A549 (cell line): ENCODE measurements at regions not wholly inside any gene's neighbourhood (a gene's known extent, or its start where the extent isn't known, plus 50 kb on each side); places are given as distances from the start of the nearest gene placed in this dataset.

Experiments used
- ATAC-seq, 2 experiments: fragments of 200-7000 bp in 1 of 2; fragments of >200 bp in 1 of 2; cut with Nextera tagmentation in 1 of 2; cut with Tn5 transposase in 1 of 2; 3 replicates each; pipeline versions ENCODE4 v1.8.0 to v1.9.1; 2018 to 2020; ENCODE audit warnings: mild to moderate bottlenecking in 1 of 2, moderate library complexity in 1 of 2
- CTCF ChIA-PET: fragments of 300-600 bp; sonication (Branson Sonifier 250); formaldehyde crosslinking; extraction: SDS; loops from one replicate; lab custom pipeline; 2021; ENCODE audit warnings: antibody characterized with exemption, inconsistent platforms; lab: Yijun Ruan, JAX
- POLR2A ChIA-PET: fragments of 350-600 bp; formaldehyde crosslinking; extraction: SDS; loops from one replicate; lab custom pipeline; 2021; ENCODE audit warnings: antibody characterized with exemption, inconsistent platforms; lab: Yijun Ruan, JAX
- DNase-seq, 2 experiments: peaks; one replicate each; pipeline versions ENCODE4 v3.0.0 to v3.0.0-alpha.2; 2011 to 2016; ENCODE audit warnings: low read depth in 1 of 2, low spot score in 1 of 2
- FAIRE-seq: peaks from 2 replicates; lab custom pipeline; 2011; peaks lifted over from hg19 to GRCh38; lab: Jason Lieb, UNC
- H3K27ac ChIP-seq, 2 experiments: fragments of >200 bp; sonication (Bioruptor Twin); formaldehyde crosslinking; 3 replicates each; pipeline ENCODE4 v1.5.1; 2016 to 2017
- H3K4me1 ChIP-seq: fragments of >200 bp; sonication (Bioruptor Twin); formaldehyde crosslinking; 3 replicates; pipeline ENCODE4 v1.6.1; 2016
- H3K4me2 ChIP-seq: fragments of >200 bp; sonication (Bioruptor Twin); formaldehyde crosslinking; 3 replicates; pipeline ENCODE4 v1.6.1; 2016
- H3K4me3 ChIP-seq: fragments of >200 bp; sonication (Bioruptor Twin); formaldehyde crosslinking; 3 replicates; pipeline ENCODE4 v1.5.1; 2016
- H3K9me3 ChIP-seq: fragments of >200 bp; sonication (Bioruptor Twin); formaldehyde crosslinking; 3 replicates; pipeline ENCODE4 v1.6.1; 2016
- ATOH8 ChIP-seq: fragments of 250-450 bp; sonication (Bioruptor Pico); IDR thresholded peaks from 2 replicates; pipeline ENCODE4 v1.5.0; 2020; ENCODE audit warnings: low read depth, mild to moderate bottlenecking, moderate library complexity
- BCL3 ChIP-seq: fragments of >200 bp; sonication (Bioruptor Twin); formaldehyde crosslinking; IDR thresholded peaks from 3 replicates; pipeline ENCODE4 v1.6.1; 2016
- CHD4 ChIP-seq: fragments of 200-600 bp; sonication (generic); IDR thresholded peaks from 2 replicates; pipeline ENCODE4 v1.6.1; 2016; ENCODE audit warnings: antibody characterized with exemption, mild to moderate bottlenecking, borderline replicate concordance
- EHF ChIP-seq: fragments of 250-450 bp; sonication (Bioruptor Pico); IDR thresholded peaks from 2 replicates; pipeline ENCODE4 v1.5.0; 2020; ENCODE audit warnings: mild to moderate bottlenecking
- EP300 ChIP-seq, 2 experiments: fragments of >200 bp; sonication (Bioruptor Twin); formaldehyde crosslinking; IDR thresholded peaks; 2 replicates in 1 of 2; 3 replicates in 1 of 2; pipeline ENCODE4 v1.6.1; 2016 to 2017
- ESRRA ChIP-seq: fragments of 150-350 bp; IDR thresholded peaks from 2 replicates; pipeline ENCODE4 v1.6.1; 2014; ENCODE audit warnings: mild to moderate bottlenecking, low read length, borderline replicate concordance
- GATA3 ChIP-seq: IDR thresholded peaks from 2 replicates; pipeline ENCODE4 v1.6.1; 2012; ENCODE audit warnings: borderline replicate concordance
- HOXA7 ChIP-seq: fragments of 250-450 bp; sonication (Bioruptor Pico); IDR thresholded peaks from 2 replicates; pipeline ENCODE4 v1.5.0; 2020; ENCODE audit warnings: mild to moderate bottlenecking, moderate library complexity
- HOXB13 ChIP-seq: fragments of 250-450 bp; sonication (Bioruptor Pico); IDR thresholded peaks from 2 replicates; pipeline ENCODE4 v1.5.0; 2020; ENCODE audit warnings: low read depth, mild to moderate bottlenecking, moderate library complexity
- JUN ChIP-seq, 2 experiments: fragments of >200 bp; sonication (Bioruptor Twin); formaldehyde crosslinking; IDR thresholded peaks; 2 replicates in 1 of 2; 3 replicates in 1 of 2; pipeline ENCODE4 v1.6.1; 2016 to 2017
- KDM5A ChIP-seq: fragments of 200-600 bp; sonication (generic); IDR thresholded peaks from 2 replicates; pipeline ENCODE4 v1.6.1; 2016; ENCODE audit warnings: antibody characterized with exemption, mild to moderate bottlenecking
- MAX ChIP-seq: IDR thresholded peaks from 2 replicates; pipeline ENCODE4 v1.6.1; 2012
- NPAS2 ChIP-seq: fragments of 250-450 bp; sonication (Bioruptor Pico); IDR thresholded peaks from 2 replicates; pipeline ENCODE4 v1.8.0; 2022; ENCODE audit warnings: mild to moderate bottlenecking, moderate library complexity, borderline replicate concordance
- RAD21 ChIP-seq, 2 experiments: fragments of >200 bp in 1 of 2; sonication (Bioruptor Twin) in 1 of 2; formaldehyde crosslinking in 1 of 2; IDR thresholded peaks in 1 of 2; conservative IDR thresholded peaks in 1 of 2; 2 replicates in 1 of 2; 3 replicates in 1 of 2; pipeline ENCODE4 v1.6.1; 2012 to 2018; ENCODE audit warnings: inconsistent platforms in 1 of 2
- RARB ChIP-seq: fragments of 250-450 bp; sonication (Bioruptor Pico); IDR thresholded peaks from 2 replicates; pipeline ENCODE4 v1.8.0; 2021; ENCODE audit warnings: mild to moderate bottlenecking, moderate library complexity
- REST ChIP-seq: fragments of 200-600 bp; sonication (generic); IDR thresholded peaks from 2 replicates; pipeline ENCODE4 v1.6.1; 2016; ENCODE audit warnings: antibody characterized with exemption, mild to moderate bottlenecking, moderate library complexity
- RFX5 ChIP-seq: fragments of 450-650 bp; IDR thresholded peaks from 2 replicates; pipeline ENCODE4 v1.7.1; 2014; ENCODE audit warnings: antibody characterized with exemption, mild to moderate bottlenecking, moderate library complexity
- RNF2 ChIP-seq: fragments of 200-600 bp; sonication (generic); IDR thresholded peaks from 2 replicates; pipeline ENCODE4 v1.6.1; 2016; ENCODE audit warnings: low read depth, mild to moderate bottlenecking, antibody characterized with exemption, moderate library complexity, borderline replicate concordance
- SREBF2 ChIP-seq: fragments of 450-650 bp; IDR thresholded peaks from 2 replicates; pipeline ENCODE4 v1.6.1; 2014; ENCODE audit warnings: mild to moderate bottlenecking, moderate library complexity
- USF2 ChIP-seq: fragments of 450-650 bp; IDR thresholded peaks from 2 replicates; pipeline ENCODE4 v1.6.1; 2014; ENCODE audit warnings: antibody characterized with exemption
- ZC3H11A ChIP-seq: fragments of 450-650 bp; IDR thresholded peaks from 2 replicates; pipeline ENCODE4 v1.6.1; 2014; ENCODE audit warnings: antibody characterized with exemption, mild to moderate bottlenecking
- ZNF302 ChIP-seq: fragments of 250-450 bp; sonication (Bioruptor Pico); IDR thresholded peaks from 2 replicates; pipeline ENCODE4 v1.9.0; 2021; ENCODE audit warnings: inconsistent platforms, mild to moderate bottlenecking, moderate library complexity
- WGBS: methylation state at CpG from one replicate; pipeline ENCODE4 v1.1.6; 2017; ENCODE audit errors: missing lambda C conversion rate; 5-methylcytosine and 5-hydroxymethylcytosine counted together

GRCh38 chr20:56925082-56925830 is 296.1 kb downstream of the TFAP2C start:
- ChIA-PET CTCF (no interaction called here), POLR2A (no interaction called here)
- peak in 1 of 2 experiments; percentile 11 for DNase-seq
- H3K9me3 ChIP-seq = no peaks in the 10 kb centered on the region
- WGBS = 40% methylated on average over 59 of the region's 73 CpGs
- no peaks in the 10 kb centered on the region for H3K4me1 ChIP-seq
- peak overlapping the region; percentile 98 for H3K4me2 ChIP-seq
- TF ChIP-seq RFX5 (no peak), ZC3H11A (no peak), ATOH8 (no peak), MAX (peak; percentile 20; the same call in 1 of the 2 replicates), EP300 (IDR thresholded peaks at IDR 0.05) (no peak), NPAS2 (no peak)
- H3K4me3 ChIP-seq = peak overlapping the region; percentile 50
- FAIRE-seq = no peak
- H3K27ac ChIP-seq = peak overlapping the region; percentile 8 to 56; a peak in 4 of 6 replicates
- peak; percentile 56 to 81 for ATAC-seq

- no peaks in the 10 kb centered on the region for H3K9me3 ChIP-seq
- H3K4me2 ChIP-seq = peak overlapping the region; percentile 98
Observed at GRCh38 chr20:56925831-56926170, 296.7 kb downstream of the TFAP2C start.

More at GRCh38 chr20:56925831-56926170, 296.7 kb downstream of the TFAP2C start:
- peak overlapping the region; percentile 8 to 56; a peak in 4 of 6 replicates for H3K27ac ChIP-seq
- H3K4me3 ChIP-seq = peak overlapping the region; percentile 50
- FAIRE-seq (no peak), ATAC-seq (no peak; a peak in 1 of 6 replicates), DNase-seq (no peak)
- no peaks in the 10 kb centered on the region for H3K4me1 ChIP-seq
- ChIA-PET CTCF (no interaction called here), POLR2A (no interaction called here)
- TF ChIP-seq SREBF2 = no peak
- no peak for TF ChIP-seq GATA3
- no peak for TF ChIP-seq REST
- no peak for TF ChIP-seq RAD21 (conservative IDR thresholded peaks at IDR 0.05 in 1 of 2, IDR thresholded peaks at IDR 0.05 in 1 of 2)
- TF ChIP-seq CHD4 = no peak
- no peak for TF ChIP-seq JUN (IDR thresholded peaks at IDR 0.05)
- TF ChIP-seq ZNF302 (CRISPR knock-in tag) = no peak
- TF ChIP-seq BCL3 = no peak
- no peak for TF ChIP-seq ESRRA
- no peak for TF ChIP-seq HOXB13 (CRISPR knock-in tag)
- no peak for TF ChIP-seq RARB (CRISPR knock-in tag)
- no peak for TF ChIP-seq RNF2
- no peak for TF ChIP-seq EHF (CRISPR knock-in tag)
- TF ChIP-seq USF2 = no peak
- no peak for TF ChIP-seq KDM5A
- no peak for TF ChIP-seq HOXA7
- 66% methylated on average over 17 of the region's 17 CpGs for WGBS
